GM12872 (cell line): ENCODE measurements at regions not wholly inside any gene's neighbourhood (a gene's known extent, or its start where the extent isn't known, plus 50 kb on each side); places are given as distances from the start of the nearest gene placed in this dataset.

Experiments used
- CTCF ChIP-seq: IDR thresholded peaks from 3 replicates; pipeline ENCODE4 v1.5.1; 2011; ENCODE audit warnings: low read depth, mild to moderate bottlenecking, low read length, moderate library complexity; ENCODE audit not compliant: insufficient read depth

GRCh38 chr6:67068781-67069180 lies 1361.8 kb upstream of the EYS start:
- TF ChIP-seq CTCF: no peak

GRCh38 chr6:67064323-67064722 lies 1357.3 kb upstream of the EYS start:
- no peak for TF ChIP-seq CTCF

DNA sequence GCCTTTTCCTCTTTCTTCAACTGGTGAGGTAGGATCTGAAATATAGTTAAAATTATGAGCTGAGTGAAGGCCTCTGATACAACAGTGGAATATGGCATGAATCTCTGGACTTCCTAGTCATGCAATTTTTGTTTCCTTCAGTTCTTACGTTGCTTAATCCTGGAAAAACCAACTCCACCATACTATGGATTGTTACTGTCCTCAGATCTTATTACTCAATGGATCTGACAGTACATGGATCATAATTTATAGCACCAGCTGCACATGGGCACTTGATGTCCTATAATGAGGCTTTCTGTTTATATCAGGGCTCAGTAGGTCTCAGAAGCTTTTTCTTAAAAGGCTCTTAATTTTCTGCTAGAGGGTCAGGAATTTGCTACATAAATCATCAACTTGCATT lies 1341.0 kb upstream of the EYS start:
- TF ChIP-seq CTCF: no peak

GRCh38 chr6:67045076-67045475 lies 1338.0 kb upstream of the EYS start:
- no peak for TF ChIP-seq CTCF

DNA sequence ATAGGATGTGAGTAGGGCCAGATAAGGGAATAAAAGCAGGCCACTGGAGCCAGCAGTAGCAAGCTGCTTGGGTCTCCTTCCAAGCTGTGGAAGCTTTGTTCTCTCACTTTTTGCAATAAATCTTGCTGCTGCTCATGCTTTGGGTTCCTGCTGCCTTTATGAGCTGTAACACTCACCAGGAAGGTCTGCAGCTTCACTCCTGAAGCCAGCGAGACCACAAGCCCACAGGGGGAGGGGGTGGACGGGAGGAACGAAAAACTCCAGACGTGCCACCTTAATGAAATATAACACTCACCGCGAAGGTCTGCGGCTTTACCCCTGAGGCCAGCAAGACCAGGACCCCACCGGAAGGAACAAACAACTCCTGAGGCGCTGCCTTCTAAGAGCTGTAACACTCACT lies 1324.4 kb upstream of the EYS start:
- TF ChIP-seq CTCF: no peak

DNA sequence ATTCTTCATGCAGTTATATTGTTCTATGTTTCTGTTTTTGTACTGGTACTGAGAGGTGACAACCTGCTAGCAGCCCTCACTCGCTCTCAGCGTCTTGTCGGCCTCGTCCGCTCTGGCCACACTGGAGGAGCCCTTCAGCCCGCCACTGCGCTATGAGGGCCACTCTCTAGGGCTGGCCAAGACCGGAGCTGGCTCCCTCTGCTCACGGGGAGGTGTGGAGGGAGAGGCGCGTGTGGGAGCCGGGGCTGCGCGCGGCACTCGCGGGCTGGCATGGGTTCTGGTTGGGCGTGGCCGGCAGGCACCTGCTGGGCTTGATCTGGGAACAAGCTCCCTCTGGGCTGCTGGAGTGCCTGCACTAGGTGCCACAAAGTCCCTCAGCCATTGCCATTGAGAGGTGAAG lies 1323.8 kb upstream of the EYS start:
- no peak for TF ChIP-seq CTCF

DNA sequence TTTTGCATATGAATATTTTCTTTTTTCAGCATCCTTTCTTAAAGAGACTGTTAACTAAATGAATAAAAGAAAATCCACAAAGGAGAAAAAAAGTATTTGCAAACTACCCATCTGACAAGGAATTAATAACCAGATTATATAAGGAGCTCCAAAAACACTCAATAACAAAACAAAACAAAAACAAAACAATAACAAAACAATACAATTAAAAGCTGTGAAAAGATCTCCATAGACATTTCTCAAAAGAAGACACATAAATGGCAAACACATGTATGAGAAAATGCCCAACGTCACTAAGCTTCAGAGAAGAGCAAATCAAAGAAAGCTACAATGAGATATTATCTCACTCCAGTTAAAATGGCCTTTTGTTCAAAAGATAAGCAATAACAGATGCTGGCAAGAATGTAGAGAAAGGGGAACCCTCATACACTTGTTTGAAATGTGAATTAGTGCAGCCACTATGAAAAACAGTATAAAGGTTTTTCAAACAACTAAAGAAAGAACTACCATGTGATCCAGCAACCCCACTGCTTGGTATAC lies 1310.0 kb upstream of the EYS start:
- no peak for TF ChIP-seq CTCF

- TF ChIP-seq CTCF: no peak
Measured at GRCh38 chr6:67011441-67011840, 1304.4 kb upstream of the EYS start.
